GM18505 (cell line): ENCODE measurements at regions not wholly inside any gene's neighbourhood (a gene's known extent, or its start where the extent isn't known, plus 50 kb on each side); places are given as distances from the start of the nearest gene placed in this dataset.

Experiments used
- ATAC-seq: cut with Tn5 transposase; IDR thresholded peaks from one replicate; pipeline ENCODE4 v1.9.1; 2021; ENCODE audit not compliant: unreplicated experiment
- POLR2A ChIP-seq: IDR thresholded peaks from 4 replicates; pipeline ENCODE4 v1.6.1; 2011; ENCODE audit warnings: borderline replicate concordance; ENCODE audit not compliant: insufficient read depth, insufficient read length; ENCODE audit errors: extremely low read depth

- no peak for ATAC-seq
- no peak for TF ChIP-seq POLR2A
Measured at GRCh38 chr5:88548136-88548805, 279.6 kb upstream of the TMEM161B start.

DNA sequence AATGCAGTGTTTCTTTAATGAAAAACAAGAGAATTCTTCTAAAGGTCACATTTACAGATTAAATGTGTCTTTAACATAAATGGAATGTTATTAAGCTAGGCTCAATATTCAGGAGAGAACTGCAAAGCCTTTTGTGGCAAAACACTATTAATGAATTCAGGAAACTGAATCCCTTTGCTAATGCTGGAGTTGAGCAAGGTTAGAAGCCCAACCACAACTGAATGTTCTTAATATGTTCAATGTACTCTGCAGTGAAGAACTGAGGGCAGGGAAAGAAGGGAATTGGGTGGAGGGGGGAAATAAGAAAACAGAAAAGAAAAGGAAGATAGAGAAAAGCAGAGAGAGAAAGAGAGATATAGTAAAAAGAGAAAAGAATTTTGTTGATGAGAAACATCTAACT lies 276.7 kb upstream of the TMEM161B start:
- TF ChIP-seq POLR2A, result no peak
- ATAC-seq, result no peak

GRCh38 chr5:88544671-88545070 lies 276.0 kb upstream of the TMEM161B start:
- ATAC-seq, result no peak

GRCh38 chr5:88544136-88544645 lies 275.5 kb upstream of the TMEM161B start:
- ATAC-seq, result no peak
- TF ChIP-seq POLR2A, result no peak

More at GRCh38 chr5:88544671-88545070, 276.0 kb upstream of the TMEM161B start:
- TF ChIP-seq POLR2A, result no peak

- TF ChIP-seq POLR2A, result no peak
- ATAC-seq, result no peak
Measured at GRCh38 chr5:88542786-88543185, 274.1 kb upstream of the TMEM161B start.

DNA sequence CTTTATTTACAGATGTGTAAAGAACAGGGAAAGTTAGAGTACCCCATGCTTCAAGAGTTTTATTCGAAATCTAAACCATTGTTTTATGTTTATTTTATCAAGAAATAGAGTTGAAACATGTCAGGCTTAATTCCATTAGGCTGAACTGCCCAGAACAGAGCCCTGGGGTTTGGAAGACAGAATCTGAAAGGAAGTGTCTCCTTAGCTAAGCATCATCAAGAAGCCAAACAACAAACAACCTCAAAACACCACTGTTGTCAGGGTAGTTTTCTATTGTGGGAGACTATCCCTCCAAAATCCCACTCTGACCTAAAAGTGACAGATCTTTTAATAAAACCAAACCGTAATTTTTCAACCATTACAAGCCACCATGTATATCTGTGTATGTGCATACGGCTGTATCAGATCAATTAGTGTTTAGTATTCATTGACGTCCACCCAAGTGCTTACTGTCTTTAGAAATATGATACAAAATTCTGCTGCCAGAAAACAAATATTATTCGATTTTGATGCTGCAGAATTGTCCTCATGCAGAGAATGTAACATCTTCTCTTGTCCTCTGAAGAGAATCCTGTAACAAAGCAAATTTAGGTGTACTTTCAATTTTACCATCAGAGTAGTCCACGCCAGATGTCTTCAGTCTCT lies 271.9 kb upstream of the TMEM161B start:
- TF ChIP-seq POLR2A, result no peak
- ATAC-seq, result no peak

DNA sequence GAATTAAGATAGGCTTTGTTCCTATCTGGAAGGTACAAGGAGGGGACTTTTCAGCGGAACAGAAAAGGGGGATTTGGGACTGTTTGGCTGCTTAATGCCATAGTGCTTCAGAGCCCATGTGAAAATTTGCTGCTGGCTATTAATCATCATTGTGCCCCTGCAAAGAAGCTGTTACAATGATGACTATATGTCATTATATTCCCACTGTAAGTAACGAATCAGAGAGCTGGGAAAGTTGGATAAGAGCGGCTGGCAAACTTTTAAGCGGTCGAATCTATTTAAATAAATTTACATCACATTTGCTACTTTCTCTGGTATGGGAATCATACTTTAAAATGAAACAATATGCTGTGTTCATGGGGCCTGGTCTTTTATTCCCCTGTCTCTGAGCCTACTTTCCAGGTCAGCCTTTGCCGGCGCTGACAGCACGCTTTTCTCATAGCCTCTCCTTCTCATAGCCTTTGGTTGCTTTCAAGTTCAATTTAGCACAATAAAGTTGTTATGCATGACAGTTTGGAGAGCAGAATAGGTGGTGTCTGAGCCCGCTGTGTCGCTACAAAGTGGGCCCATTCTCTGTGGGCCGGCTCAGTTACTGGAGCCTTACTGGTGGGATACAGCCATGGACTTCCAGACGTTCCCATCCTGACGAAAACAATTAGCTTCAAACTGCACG lies 271.2 kb upstream of the TMEM161B start:
- no peak for ATAC-seq
- no peak for TF ChIP-seq POLR2A

DNA sequence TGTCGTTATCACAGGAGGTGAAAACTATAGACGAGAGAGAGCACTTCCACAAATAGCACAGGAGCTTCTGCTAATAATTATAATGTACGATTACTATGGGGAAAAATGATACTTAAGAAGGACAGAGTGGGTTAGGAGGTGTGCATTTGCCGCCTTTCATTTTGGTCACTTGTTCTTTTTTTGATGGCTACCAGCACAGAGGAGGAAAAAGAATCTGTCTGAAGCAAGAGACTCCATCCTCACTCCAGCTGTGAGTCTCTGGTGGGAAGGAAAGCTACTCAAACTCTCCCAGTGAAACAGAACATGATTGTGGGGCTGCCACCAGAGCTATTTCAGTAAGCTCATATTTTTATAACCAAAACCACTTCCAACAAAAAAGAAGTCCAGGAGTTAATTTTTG lies 270.4 kb upstream of the TMEM161B start:
- ATAC-seq, result no peak
- TF ChIP-seq POLR2A, result no peak

GRCh38 chr5:88536146-88536545 lies 267.5 kb upstream of the TMEM161B start:
- no peak for ATAC-seq
- no peak for TF ChIP-seq POLR2A

DNA sequence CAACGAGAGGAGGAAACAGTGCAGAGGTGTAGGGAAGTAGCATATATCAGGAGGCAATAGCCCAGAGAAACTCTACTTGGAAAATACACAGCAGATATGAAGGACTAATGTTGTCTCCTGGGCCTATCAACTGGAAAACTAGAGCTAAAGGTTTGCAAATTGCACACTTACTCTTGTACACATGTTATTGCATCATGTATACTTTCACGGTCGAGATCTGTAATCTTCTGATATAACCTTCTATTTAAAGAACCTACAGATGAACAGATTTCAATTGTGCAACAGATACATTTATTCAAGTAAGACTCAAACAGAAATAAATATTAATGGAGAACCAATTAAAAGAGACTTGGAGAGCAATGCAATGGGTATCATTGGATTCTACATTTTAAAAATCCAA lies 256.3 kb upstream of the TMEM161B start:
- ATAC-seq, result no peak
- no peak for TF ChIP-seq POLR2A

DNA sequence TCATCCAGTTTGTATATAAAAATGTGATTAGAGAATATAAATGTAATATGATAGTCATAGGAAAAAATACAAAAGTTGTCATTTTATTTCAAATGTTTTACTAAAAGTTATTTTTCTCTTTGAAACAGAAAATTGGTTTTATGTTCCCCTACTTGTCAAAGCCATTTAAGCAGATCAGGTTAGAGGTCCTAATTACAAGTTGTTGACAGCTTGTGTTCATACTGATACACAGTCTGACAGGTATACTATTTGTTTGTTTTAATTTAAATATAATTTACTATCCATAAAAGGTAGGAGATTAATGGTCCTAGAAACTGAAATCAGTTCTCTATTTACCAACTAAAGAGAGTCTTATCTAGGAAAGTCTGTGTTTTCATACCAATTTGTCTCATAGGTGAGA lies 250.4 kb upstream of the TMEM161B start:
- no peak for ATAC-seq

GRCh38 chr5:88518131-88519016 lies 249.7 kb upstream of the TMEM161B start:
- no peak for TF ChIP-seq POLR2A
- ATAC-seq, result no peak

More for the DNA sequence above, 250.4 kb upstream of the TMEM161B start:
- no peak for TF ChIP-seq POLR2A
